ENCODE measurements at regions not wholly inside any gene's neighbourhood (a gene's known extent, or its start where the extent isn't known, plus 50 kb on each side); places are given as distances from the start of the nearest gene placed in this dataset.

GRCh38 chr9:92196400-92196799 lies 81.2 kb upstream of the SPTLC1 start:
- no peaks in the 10 kb centered on the region for H3K27me3 ChIP-seq (ENCODE audit: insufficient read depth, low read length)
- H3K36me3 ChIP-seq (ENCODE audit: insufficient read depth, low read length), result no peaks in the 10 kb centered on the region
- no peak overlapping the region for H3K4me3 ChIP-seq (ENCODE audit: low read length)
- no peaks in the 10 kb centered on the region for H3K9me3 ChIP-seq (ENCODE audit: low read length)
- no peak overlapping the region for H2AFZ ChIP-seq (ENCODE audit: low read depth, low read length)
- H3K4me1 ChIP-seq (ENCODE audit: insufficient read depth, low read length), result no peaks in the 10 kb centered on the region

GRCh38 chr9:92191801-92192200 lies 76.6 kb upstream of the SPTLC1 start:
- Histone ChIP-seq H3K36me3 (ENCODE audit: insufficient read depth, low read length) (no peaks in the 10 kb centered on the region), H3K4me3 (ENCODE audit: low read length) (no peak overlapping the region), H2AFZ (ENCODE audit: low read depth, low read length) (no peak overlapping the region), H3K27me3 (ENCODE audit: insufficient read depth, low read length) (no peaks in the 10 kb centered on the region), H3K9me3 (ENCODE audit: low read length) (no peaks in the 10 kb centered on the region), H3K4me1 (ENCODE audit: insufficient read depth, low read length) (no peaks in the 10 kb centered on the region)

- H3K27me3 ChIP-seq (ENCODE audit: insufficient read depth, low read length), result no peaks in the 10 kb centered on the region
Observed at GRCh38 chr9:92190536-92190790, 75.2 kb upstream of the SPTLC1 start.

GRCh38 chr9:92189782-92190535 lies 74.7 kb upstream of the SPTLC1 start:
- Histone ChIP-seq H3K27me3 (ENCODE audit: insufficient read depth, low read length) (no peaks in the 10 kb centered on the region), H3K4me3 (ENCODE audit: low read length) (no peak overlapping the region), H2AFZ (ENCODE audit: low read depth, low read length) (no peak overlapping the region), H3K36me3 (ENCODE audit: insufficient read depth, low read length) (no peaks in the 10 kb centered on the region), H3K4me1 (ENCODE audit: insufficient read depth, low read length) (no peaks in the 10 kb centered on the region), H3K9me3 (ENCODE audit: low read length) (no peaks in the 10 kb centered on the region)

More at GRCh38 chr9:92190536-92190790, 75.2 kb upstream of the SPTLC1 start:
- Histone ChIP-seq H3K36me3 (ENCODE audit: insufficient read depth, low read length) (no peaks in the 10 kb centered on the region), H2AFZ (ENCODE audit: low read depth, low read length) (no peak overlapping the region), H3K4me3 (ENCODE audit: low read length) (no peak overlapping the region), H3K4me1 (ENCODE audit: insufficient read depth, low read length) (no peaks in the 10 kb centered on the region), H3K9me3 (ENCODE audit: low read length) (no peaks in the 10 kb centered on the region)

- Histone ChIP-seq H3K4me1 (ENCODE audit: insufficient read depth, low read length) (no peaks in the 10 kb centered on the region), H3K4me3 (ENCODE audit: low read length) (no peak overlapping the region), H3K36me3 (ENCODE audit: insufficient read depth, low read length) (no peaks in the 10 kb centered on the region), H3K27me3 (ENCODE audit: insufficient read depth, low read length) (no peaks in the 10 kb centered on the region), H3K9me3 (ENCODE audit: low read length) (no peaks in the 10 kb centered on the region), H2AFZ (ENCODE audit: low read depth, low read length) (no peak overlapping the region)
Observed at GRCh38 chr9:92188969-92189781, 74.0 kb upstream of the SPTLC1 start.

GRCh38 chr9:92187989-92188714 lies 72.9 kb upstream of the SPTLC1 start:
- H3K27me3 ChIP-seq (ENCODE audit: insufficient read depth, low read length), result no peaks in the 10 kb centered on the region
- no peaks in the 10 kb centered on the region for H3K4me1 ChIP-seq (ENCODE audit: insufficient read depth, low read length)
- H2AFZ ChIP-seq (ENCODE audit: low read depth, low read length), result no peak overlapping the region
- no peak overlapping the region for H3K4me3 ChIP-seq (ENCODE audit: low read length)
- no peaks in the 10 kb centered on the region for H3K9me3 ChIP-seq (ENCODE audit: low read length)
- H3K36me3 ChIP-seq (ENCODE audit: insufficient read depth, low read length), result no peaks in the 10 kb centered on the region

- no peaks in the 10 kb centered on the region for H3K27me3 ChIP-seq (ENCODE audit: insufficient read depth, low read length)
- no peak overlapping the region for H2AFZ ChIP-seq (ENCODE audit: low read depth, low read length)
- no peaks in the 10 kb centered on the region for H3K36me3 ChIP-seq (ENCODE audit: insufficient read depth, low read length)
- no peaks in the 10 kb centered on the region for H3K4me1 ChIP-seq (ENCODE audit: insufficient read depth, low read length)
- H3K4me3 ChIP-seq (ENCODE audit: low read length), result no peak overlapping the region
- no peaks in the 10 kb centered on the region for H3K9me3 ChIP-seq (ENCODE audit: low read length)
Observed at GRCh38 chr9:92187390-92187789, 72.2 kb upstream of the SPTLC1 start.

- H3K36me3 ChIP-seq (ENCODE audit: insufficient read depth, low read length), result no peaks in the 10 kb centered on the region
- no peaks in the 10 kb centered on the region for H3K4me1 ChIP-seq (ENCODE audit: insufficient read depth, low read length)
- no peak overlapping the region for H3K4me3 ChIP-seq (ENCODE audit: low read length)
- no peaks in the 10 kb centered on the region for H3K27me3 ChIP-seq (ENCODE audit: insufficient read depth, low read length)
- H3K9me3 ChIP-seq (ENCODE audit: low read length), result peaks cover 4% of the 10 kb centered on the region
- H2AFZ ChIP-seq (ENCODE audit: low read depth, low read length), result no peak overlapping the region
Observed at GRCh38 chr9:92186631-92187030, 71.4 kb upstream of the SPTLC1 start.

- Histone ChIP-seq H3K4me1 (ENCODE audit: insufficient read depth, low read length) (no peaks in the 10 kb centered on the region), H3K36me3 (ENCODE audit: insufficient read depth, low read length) (no peaks in the 10 kb centered on the region), H3K4me3 (ENCODE audit: low read length) (no peak overlapping the region), H3K9me3 (ENCODE audit: low read length) (peaks cover 4% of the 10 kb centered on the region), H3K27me3 (ENCODE audit: insufficient read depth, low read length) (no peaks in the 10 kb centered on the region), H2AFZ (ENCODE audit: low read depth, low read length) (no peak overlapping the region)
Observed at GRCh38 chr9:92185681-92186080, 70.5 kb upstream of the SPTLC1 start.

GRCh38 chr9:92185096-92185495 lies 69.9 kb upstream of the SPTLC1 start:
- Histone ChIP-seq H3K4me3 (ENCODE audit: low read length) (no peak overlapping the region), H3K36me3 (ENCODE audit: insufficient read depth, low read length) (no peaks in the 10 kb centered on the region), H3K4me1 (ENCODE audit: insufficient read depth, low read length) (no peaks in the 10 kb centered on the region), H2AFZ (ENCODE audit: low read depth, low read length) (no peak overlapping the region), H3K27me3 (ENCODE audit: insufficient read depth, low read length) (no peaks in the 10 kb centered on the region), H3K9me3 (ENCODE audit: low read length) (peaks cover 4% of the 10 kb centered on the region)

- H3K27me3 ChIP-seq (ENCODE audit: insufficient read depth, low read length), result no peaks in the 10 kb centered on the region
- no peak overlapping the region for H2AFZ ChIP-seq (ENCODE audit: low read depth, low read length)
- no peak overlapping the region for H3K4me3 ChIP-seq (ENCODE audit: low read length)
- peaks cover 4% of the 10 kb centered on the region for H3K9me3 ChIP-seq (ENCODE audit: low read length)
- H3K4me1 ChIP-seq (ENCODE audit: insufficient read depth, low read length), result no peaks in the 10 kb centered on the region
- no peaks in the 10 kb centered on the region for H3K36me3 ChIP-seq (ENCODE audit: insufficient read depth, low read length)
Observed at GRCh38 chr9:92184041-92184564, 68.9 kb upstream of the SPTLC1 start.

GRCh38 chr9:92183449-92183848 lies 68.2 kb upstream of the SPTLC1 start:
- Histone ChIP-seq H3K9me3 (ENCODE audit: low read length) (peaks cover 4% of the 10 kb centered on the region), H3K4me3 (ENCODE audit: low read length) (no peak overlapping the region), H3K36me3 (ENCODE audit: insufficient read depth, low read length) (no peaks in the 10 kb centered on the region), H2AFZ (ENCODE audit: low read depth, low read length) (no peak overlapping the region), H3K27me3 (ENCODE audit: insufficient read depth, low read length) (no peaks in the 10 kb centered on the region), H3K4me1 (ENCODE audit: insufficient read depth, low read length) (no peaks in the 10 kb centered on the region)

- Histone ChIP-seq H2AFZ (ENCODE audit: low read depth, low read length) (no peak overlapping the region), H3K36me3 (ENCODE audit: insufficient read depth, low read length) (no peaks in the 10 kb centered on the region), H3K9me3 (ENCODE audit: low read length) (peaks cover 4% of the 10 kb centered on the region), H3K27me3 (ENCODE audit: insufficient read depth, low read length) (no peaks in the 10 kb centered on the region), H3K4me1 (ENCODE audit: insufficient read depth, low read length) (no peaks in the 10 kb centered on the region), H3K4me3 (ENCODE audit: low read length) (no peak overlapping the region)
Observed at GRCh38 chr9:92181296-92181695, 66.1 kb upstream of the SPTLC1 start.
